ENCODE measurements at regions not wholly inside any gene's neighbourhood (a gene's known extent, or its start where the extent isn't known, plus 50 kb on each side); places are given as distances from the start of the nearest gene placed in this dataset.

GRCh38 chr14:61211476-61212255 is 69.5 kb downstream of the TMEM30B start:
- no peak overlapping the region for H3K27ac Mint-ChIP-seq
- H3K36me3 Mint-ChIP-seq (ENCODE audit: low read depth): no peaks in the 10 kb centered on the region
- H3K4me1 Mint-ChIP-seq: no peaks in the 10 kb centered on the region
- H3K9me3 Mint-ChIP-seq: no peaks in the 10 kb centered on the region
- no peak for DNase-seq
- intact Hi-C loops (cut with micrococcal nuclease): no loop called here
- peaks cover 4% of the 10 kb centered on the region for H3K27me3 Mint-ChIP-seq
- H3K4me3 Mint-ChIP-seq: no peak overlapping the region

GRCh38 chr14:61203081-61203753 is 77.9 kb downstream of the TMEM30B start:
- Mint-ChIP-seq H3K36me3 (ENCODE audit: low read depth) (no peaks in the 10 kb centered on the region), H3K4me3 (no peak overlapping the region), H3K27me3 (peaks cover 33% of the 10 kb centered on the region), H3K4me1 (no peaks in the 10 kb centered on the region), H3K9me3 (no peaks in the 10 kb centered on the region), H3K27ac (no peak overlapping the region)
- intact Hi-C loops (cut with micrococcal nuclease): no loop called here
- no peak for DNase-seq

GRCh38 chr14:61202124-61202523 is 79.0 kb downstream of the TMEM30B start:
- H3K36me3 Mint-ChIP-seq (ENCODE audit: low read depth): no peaks in the 10 kb centered on the region
- peaks cover 39% of the 10 kb centered on the region for H3K27me3 Mint-ChIP-seq
- no peaks in the 10 kb centered on the region for H3K9me3 Mint-ChIP-seq
- H3K27ac Mint-ChIP-seq: no peak overlapping the region
- H3K4me1 Mint-ChIP-seq: no peaks in the 10 kb centered on the region
- H3K4me3 Mint-ChIP-seq: no peak overlapping the region
- DNase-seq: no peak
- intact Hi-C loops (cut with micrococcal nuclease): no loop called here

GRCh38 chr14:61201171-61201570 is 80.0 kb downstream of the TMEM30B start:
- no peak for DNase-seq
- no peaks in the 10 kb centered on the region for H3K4me1 Mint-ChIP-seq
- intact Hi-C loops (cut with micrococcal nuclease): no loop called here
- H3K36me3 Mint-ChIP-seq (ENCODE audit: low read depth): no peaks in the 10 kb centered on the region
- no peak overlapping the region for H3K27ac Mint-ChIP-seq
- H3K4me3 Mint-ChIP-seq: no peak overlapping the region
- no peaks in the 10 kb centered on the region for H3K9me3 Mint-ChIP-seq
- H3K27me3 Mint-ChIP-seq: peaks cover 45% of the 10 kb centered on the region

- no peaks in the 10 kb centered on the region for H3K4me1 Mint-ChIP-seq
- H3K36me3 Mint-ChIP-seq (ENCODE audit: low read depth): no peaks in the 10 kb centered on the region
- intact Hi-C loops (cut with micrococcal nuclease): loop anchor here (10.0 kb wide), 1 partner anchor 473 kb away; the partner anchor contains the start of gene SIX4
- no peak for DNase-seq
- H3K9me3 Mint-ChIP-seq: no peaks in the 10 kb centered on the region
- peaks cover 49% of the 10 kb centered on the region for H3K27me3 Mint-ChIP-seq
- H3K27ac Mint-ChIP-seq: no peak overlapping the region
- H3K4me3 Mint-ChIP-seq: no peak overlapping the region
These were observed 83.7 kb downstream of the TMEM30B start for GRCh38 chr14:61197416-61197815.

- DNase-seq: no peak
- H3K4me3 Mint-ChIP-seq: no peak overlapping the region
- H3K36me3 Mint-ChIP-seq (ENCODE audit: low read depth): no peaks in the 10 kb centered on the region
- no peaks in the 10 kb centered on the region for H3K4me1 Mint-ChIP-seq
- intact Hi-C loops (cut with micrococcal nuclease): loop anchor here (10.0 kb wide), 1 partner anchor 472 kb away; the partner anchor contains the start of gene SIX4
- peaks cover 49% of the 10 kb centered on the region for H3K27me3 Mint-ChIP-seq
- H3K9me3 Mint-ChIP-seq: no peaks in the 10 kb centered on the region
- no peak overlapping the region for H3K27ac Mint-ChIP-seq
These were observed 84.3 kb downstream of the TMEM30B start for GRCh38 chr14:61196792-61197191.

GRCh38 chr14:61196034-61196433 is 85.1 kb downstream of the TMEM30B start:
- Mint-ChIP-seq H3K4me3 (no peak overlapping the region), H3K9me3 (no peaks in the 10 kb centered on the region), H3K27ac (no peak overlapping the region), H3K27me3 (peaks cover 53% of the 10 kb centered on the region), H3K36me3 (ENCODE audit: low read depth) (no peaks in the 10 kb centered on the region), H3K4me1 (no peaks in the 10 kb centered on the region)
- intact Hi-C loops (cut with micrococcal nuclease): loop anchor here (10.0 kb wide), 1 partner anchor 471 kb away; the partner anchor contains the start of gene SIX4
- DNase-seq: no peak

GRCh38 chr14:61193476-61193875 is 87.7 kb downstream of the TMEM30B start:
- no peak overlapping the region for H3K27ac Mint-ChIP-seq
- no peaks in the 10 kb centered on the region for H3K36me3 Mint-ChIP-seq (ENCODE audit: low read depth)
- no peak overlapping the region for H3K4me3 Mint-ChIP-seq
- DNase-seq: no peak
- no peaks in the 10 kb centered on the region for H3K9me3 Mint-ChIP-seq
- H3K27me3 Mint-ChIP-seq: peaks cover 53% of the 10 kb centered on the region
- peaks cover 13% of the 10 kb centered on the region for H3K4me1 Mint-ChIP-seq
- intact Hi-C loops (cut with micrococcal nuclease): loop anchor here (10.0 kb wide), 1 partner anchor 469 kb away; the partner anchor contains the start of gene SIX4

- intact Hi-C loops (cut with micrococcal nuclease): loop anchor here (10.0 kb wide), 1 partner anchor 468 kb away; the partner anchor contains the start of gene SIX4
- H3K4me1 Mint-ChIP-seq: peaks cover 13% of the 10 kb centered on the region
- H3K36me3 Mint-ChIP-seq (ENCODE audit: low read depth): no peaks in the 10 kb centered on the region
- H3K27me3 Mint-ChIP-seq: peaks cover 49% of the 10 kb centered on the region
- no peak overlapping the region for H3K4me3 Mint-ChIP-seq
- no peak overlapping the region for H3K27ac Mint-ChIP-seq
- DNase-seq: no peak
- no peaks in the 10 kb centered on the region for H3K9me3 Mint-ChIP-seq
These were observed 88.1 kb downstream of the TMEM30B start for GRCh38 chr14:61192989-61193388.

GRCh38 chr14:61191733-61192132 is 89.4 kb downstream of the TMEM30B start:
- Mint-ChIP-seq H3K9me3 (no peaks in the 10 kb centered on the region), H3K36me3 (ENCODE audit: low read depth) (no peaks in the 10 kb centered on the region), H3K27ac (no peak overlapping the region), H3K27me3 (peaks cover 45% of the 10 kb centered on the region), H3K4me3 (no peak overlapping the region), H3K4me1 (peaks cover 13% of the 10 kb centered on the region)
- intact Hi-C loops (cut with micrococcal nuclease): loop anchor here (10.0 kb wide), 1 partner anchor 467 kb away; the partner anchor contains the start of gene SIX4
- DNase-seq: no peak

- H3K27ac Mint-ChIP-seq: no peak overlapping the region
- peaks cover 13% of the 10 kb centered on the region for H3K4me1 Mint-ChIP-seq
- H3K9me3 Mint-ChIP-seq: no peaks in the 10 kb centered on the region
- H3K36me3 Mint-ChIP-seq (ENCODE audit: low read depth): no peaks in the 10 kb centered on the region
- intact Hi-C loops (cut with micrococcal nuclease): loop anchor here (10.0 kb wide), 1 partner anchor 466 kb away; the partner anchor contains the start of gene SIX4
- H3K4me3 Mint-ChIP-seq: no peak overlapping the region
- H3K27me3 Mint-ChIP-seq: peaks cover 42% of the 10 kb centered on the region
- DNase-seq: no peak
These were observed 90.8 kb downstream of the TMEM30B start for GRCh38 chr14:61190341-61190740.

GRCh38 chr14:61188978-61189808 is 91.9 kb downstream of the TMEM30B start:
- peak; percentile 78 for DNase-seq
- intact Hi-C loops (cut with micrococcal nuclease): loop anchor here (10.0 kb wide), 1 partner anchor 164 kb away; no protein-coding TSS in a partner anchor
- Mint-ChIP-seq H3K27me3 (peaks cover 42% of the 10 kb centered on the region), H3K27ac (peak overlapping the region; percentile 22), H3K9me3 (peaks cover 3% of the 10 kb centered on the region), H3K36me3 (ENCODE audit: low read depth) (no peaks in the 10 kb centered on the region), H3K4me1 (peaks cover 18% of the 10 kb centered on the region), H3K4me3 (peak overlapping the region; percentile 72)

- Mint-ChIP-seq H3K4me1 (peaks cover 26% of the 10 kb centered on the region), H3K4me3 (no peak overlapping the region), H3K27ac (no peak overlapping the region)
These were observed 92.9 kb downstream of the TMEM30B start for GRCh38 chr14:61188196-61188595.

More at GRCh38 chr14:61188196-61188595, 92.9 kb downstream of the TMEM30B start:
- Mint-ChIP-seq H3K9me3 (peaks cover 3% of the 10 kb centered on the region), H3K27me3 (peaks cover 37% of the 10 kb centered on the region), H3K36me3 (ENCODE audit: low read depth) (no peaks in the 10 kb centered on the region)
- DNase-seq: peak; percentile 61
- intact Hi-C loops (cut with micrococcal nuclease): loop anchor here (10.0 kb wide), 1 partner anchor 163 kb away; no protein-coding TSS in a partner anchor

All from activated CD4-positive, alpha-beta T cell treated with anti-CD3 and anti-CD28 coated beads, Interleukin-2, amount 10 ng/mL, durations not matched to agents 24 days and 14 days (primary cell).